HG02588 (cell line): ENCODE measurements at regions not wholly inside any gene's neighbourhood (a gene's known extent, or its start where the extent isn't known, plus 50 kb on each side); places are given as distances from the start of the nearest gene placed in this dataset.

ENCODE experiments used
- ATAC-seq: cut with Tn5 transposase; IDR thresholded peaks from one replicate; pipeline ENCODE4 v1.9.1; 2021; ENCODE audit warnings: mild to moderate bottlenecking, moderate library complexity; ENCODE audit not compliant: unreplicated experiment

DNA sequence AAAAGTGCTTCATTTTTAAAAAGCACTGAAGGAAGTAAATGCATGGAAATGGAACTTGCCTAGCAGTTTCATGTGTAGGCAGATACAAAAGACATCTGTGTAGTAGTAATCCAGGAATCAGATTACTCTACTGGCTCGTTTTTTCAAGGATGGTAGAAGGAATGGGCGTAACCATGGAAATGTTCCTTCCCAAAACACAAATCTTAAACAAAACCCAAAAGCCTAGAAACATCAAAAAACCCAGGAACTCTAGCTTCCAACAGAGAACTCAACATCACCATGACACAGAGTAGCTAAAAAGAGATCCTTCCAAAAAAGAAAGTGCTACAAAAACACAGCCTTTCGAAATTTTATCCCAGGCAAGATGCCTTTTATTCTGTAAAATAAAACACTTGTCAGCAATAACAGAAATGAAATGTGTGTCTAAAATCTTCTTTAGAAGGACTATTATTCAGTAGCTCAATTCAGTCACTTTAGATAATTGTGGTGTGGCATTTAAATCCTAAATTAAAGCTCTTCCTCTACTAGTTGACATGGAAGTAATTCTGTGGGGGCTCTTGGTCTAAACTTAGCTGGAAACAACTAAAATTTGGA, 81.7 kb downstream of the FAM217A start:
- no peak for ATAC-seq

DNA sequence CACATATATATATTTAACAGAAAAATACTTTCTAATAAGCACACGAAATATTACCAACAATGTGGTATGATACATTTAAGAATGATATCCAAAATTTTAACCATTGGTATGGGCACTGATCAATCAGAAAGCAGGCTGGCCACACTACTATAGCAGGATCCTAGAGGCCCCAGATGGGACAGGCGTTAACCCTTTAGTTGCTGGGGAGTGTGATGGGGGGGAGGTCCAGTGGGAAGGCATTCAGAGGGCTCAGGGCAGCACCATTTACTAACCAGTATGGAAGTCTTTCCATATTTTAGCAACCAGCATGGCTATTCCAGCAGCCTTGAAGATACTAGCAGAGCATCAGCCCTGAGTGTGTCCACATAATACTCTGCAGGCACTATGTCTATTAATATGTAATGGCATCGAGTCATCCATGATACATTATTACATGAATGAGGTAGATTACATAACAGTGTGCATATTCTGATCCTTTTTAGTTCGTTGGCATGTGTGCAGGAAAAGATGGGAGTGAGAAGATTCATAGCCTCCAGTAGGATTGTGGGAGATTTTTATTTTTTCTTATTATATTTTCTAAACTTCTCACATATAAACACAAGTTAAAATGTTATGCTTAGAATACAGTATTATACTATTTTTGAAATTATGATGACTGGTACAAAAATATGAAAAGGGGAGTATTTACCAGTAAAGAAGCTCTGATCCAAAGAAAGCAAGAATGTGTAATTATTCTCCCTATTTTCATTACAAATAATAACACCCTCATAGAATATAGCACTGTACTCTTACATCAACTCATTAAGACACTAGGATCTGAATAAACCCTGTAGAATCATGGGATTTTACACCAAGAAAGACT, 78.9 kb downstream of the FAM217A start:
- no peak for ATAC-seq

DNA sequence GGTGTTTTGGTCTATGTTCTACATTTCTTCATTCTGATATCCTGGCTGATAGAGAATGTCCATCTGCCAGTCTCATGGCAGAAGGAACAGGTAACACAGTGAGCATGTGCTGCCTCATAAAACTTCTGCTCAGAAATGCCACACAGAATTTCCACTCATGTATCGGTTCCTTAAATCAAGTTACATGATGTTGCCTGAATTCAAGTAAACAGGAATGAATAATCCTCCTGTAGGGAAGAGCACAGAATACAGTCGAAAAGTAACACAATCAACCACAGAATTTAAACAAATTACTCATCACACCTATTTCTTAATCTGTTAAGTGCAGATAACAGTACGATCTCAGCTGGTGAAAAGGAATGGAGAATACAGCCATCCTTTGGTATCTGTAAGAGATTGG, 74.7 kb downstream of the FAM217A start:
- no peak for ATAC-seq

DNA sequence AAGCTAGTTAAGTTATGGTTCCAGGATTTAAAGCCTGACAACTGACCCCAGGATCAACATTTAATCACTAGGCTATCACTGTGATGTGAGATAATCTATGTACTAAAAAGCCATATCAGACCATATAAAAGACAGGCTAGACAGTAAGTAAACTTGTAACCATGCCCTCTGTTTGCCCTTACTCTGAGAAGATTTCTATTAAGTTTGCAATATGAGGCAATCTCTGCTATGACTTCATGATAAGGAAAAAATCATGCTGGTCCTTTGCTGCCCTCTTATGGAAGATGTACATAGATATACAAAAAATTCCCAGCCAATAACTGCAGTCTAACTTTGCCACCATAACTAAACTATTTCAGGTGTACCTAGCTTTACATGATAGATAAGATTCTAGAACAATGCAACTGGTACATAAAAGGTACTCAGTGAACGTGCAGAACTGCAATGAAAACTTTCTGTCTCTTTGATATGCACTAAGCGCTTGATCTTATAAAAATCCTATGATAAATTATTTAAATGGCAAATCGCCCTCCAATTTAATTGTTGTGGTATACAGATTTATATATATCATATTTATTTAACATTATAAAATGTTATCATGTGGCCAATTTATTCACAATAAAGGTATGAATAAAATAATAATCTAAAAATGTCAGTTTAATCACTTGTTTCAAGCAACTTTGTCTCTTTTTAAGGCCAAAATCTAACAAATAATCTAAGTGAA, 70.5 kb downstream of the FAM217A start:
- ATAC-seq: no peak

DNA sequence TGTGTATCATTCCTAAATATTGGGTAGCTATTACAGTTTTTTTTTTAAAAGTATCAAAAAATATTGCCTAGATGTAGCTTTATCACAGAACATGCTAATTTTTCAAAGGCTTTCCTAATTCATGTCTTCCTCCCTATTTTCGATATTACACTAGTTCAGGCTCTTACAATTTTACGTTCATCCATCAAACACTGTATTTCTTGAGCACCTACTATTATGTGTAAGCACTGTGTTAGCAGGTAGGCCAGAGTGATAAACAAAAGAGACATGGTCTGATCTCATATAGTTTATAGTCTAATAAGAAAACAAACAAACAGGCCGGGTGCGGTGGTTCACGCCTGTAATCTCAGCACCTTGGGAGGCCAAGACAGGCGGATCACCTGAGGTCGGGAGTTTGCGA, 69.5 kb downstream of the FAM217A start:
- no peak for ATAC-seq

DNA sequence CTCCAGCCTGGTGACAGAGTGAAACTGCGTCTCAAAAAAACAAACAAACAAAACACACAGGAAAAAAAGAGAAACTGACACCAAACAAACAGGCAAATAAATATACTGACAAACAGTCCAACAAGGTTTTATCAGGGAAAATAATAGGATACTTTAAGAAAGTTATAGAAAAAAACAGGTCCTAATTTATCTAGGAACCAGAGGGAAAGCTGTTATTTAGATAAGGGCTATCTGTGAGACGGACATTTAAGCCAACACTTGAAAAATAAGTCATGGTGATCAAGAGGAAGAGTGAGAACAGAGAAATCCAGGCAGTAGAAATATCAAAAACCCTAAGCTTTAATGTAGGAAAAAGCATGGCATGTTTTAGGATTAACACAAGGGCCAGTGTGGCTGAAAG, 68.9 kb downstream of the FAM217A start:
- ATAC-seq: no peak

DNA sequence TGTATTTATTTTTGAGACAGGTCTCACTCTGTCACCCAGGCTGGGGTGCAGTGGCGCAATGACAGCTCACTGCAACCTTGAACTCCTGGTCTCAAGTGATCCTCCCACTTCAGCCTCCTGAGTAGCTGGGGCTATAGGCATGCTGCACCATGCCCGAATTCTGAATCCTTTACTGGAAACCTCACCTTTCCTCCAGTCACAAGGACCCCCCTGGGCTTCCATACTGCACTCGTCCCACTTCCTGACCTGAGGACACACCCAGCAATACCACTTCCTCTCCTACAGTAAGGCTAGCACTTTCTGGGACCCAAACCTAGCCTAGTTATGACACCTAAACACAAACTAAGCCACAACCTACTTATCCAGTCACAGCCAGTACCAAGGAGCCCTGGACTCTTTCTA, 68.2 kb downstream of the FAM217A start:
- no peak for ATAC-seq

DNA sequence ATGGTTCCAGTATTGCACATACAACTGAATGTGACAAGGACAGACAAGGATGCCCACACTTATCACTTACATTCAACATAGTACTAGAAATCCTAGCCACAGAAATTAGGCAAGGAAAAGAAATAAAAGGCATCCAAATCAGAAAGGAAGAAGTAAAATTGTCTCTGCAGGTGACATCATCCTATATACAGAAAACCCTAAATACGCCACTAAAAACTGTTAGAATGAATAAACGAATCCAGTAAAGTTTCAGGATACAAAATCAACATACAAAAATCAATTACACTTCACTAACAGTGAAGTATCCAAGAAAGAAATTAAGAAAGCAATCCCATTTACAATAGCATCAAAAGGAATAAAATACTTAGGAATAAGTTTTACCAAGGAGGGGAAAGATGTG, 66.1 kb downstream of the FAM217A start:
- ATAC-seq: no peak

DNA sequence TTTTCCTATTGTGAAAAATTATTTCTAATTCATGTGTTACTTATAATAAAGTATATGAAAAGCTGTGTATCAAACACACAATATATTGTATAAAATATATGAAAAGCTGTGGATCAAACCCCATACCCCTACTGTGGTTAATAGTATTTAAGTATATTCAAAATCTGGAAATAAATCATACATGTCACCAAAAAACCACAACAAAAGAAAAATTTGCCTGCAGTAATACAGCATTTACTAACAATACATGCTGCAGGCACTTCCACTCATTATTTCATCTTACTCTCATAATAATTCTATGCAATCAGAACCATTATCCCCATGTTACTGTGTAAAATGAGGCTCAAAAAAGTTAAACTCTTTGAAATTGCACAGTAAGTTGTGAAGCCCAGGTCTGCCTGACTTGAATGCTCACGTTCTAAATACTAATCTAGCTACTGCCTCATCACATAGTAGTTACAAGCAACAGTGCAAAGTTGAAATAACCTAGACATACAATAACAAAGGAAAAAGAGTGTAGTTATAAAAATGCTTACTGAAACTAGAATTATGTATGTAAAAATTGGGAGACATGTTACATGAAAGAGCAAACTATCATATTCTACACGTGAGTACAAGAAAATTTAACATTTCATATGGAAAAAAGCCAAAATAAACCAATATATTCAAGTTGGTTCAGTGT, 61.7 kb downstream of the FAM217A start:
- ATAC-seq: no peak

DNA sequence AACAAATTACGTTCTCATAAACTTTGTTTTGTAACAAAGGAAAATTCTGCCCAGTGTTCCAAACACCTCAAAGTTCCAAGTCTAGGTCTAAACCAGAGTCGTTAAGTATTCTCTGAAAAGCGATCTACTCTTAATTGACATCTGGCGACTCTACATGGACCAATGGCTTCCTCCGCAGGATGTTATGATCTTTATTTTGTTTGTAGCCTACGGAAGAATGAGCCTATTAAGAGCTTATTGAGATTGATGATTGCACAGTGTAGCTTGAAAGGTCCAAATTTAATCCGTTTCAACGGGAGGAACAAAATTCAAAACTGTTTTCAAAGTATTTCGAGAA, 61.1 kb downstream of the FAM217A start:
- no peak for ATAC-seq

DNA sequence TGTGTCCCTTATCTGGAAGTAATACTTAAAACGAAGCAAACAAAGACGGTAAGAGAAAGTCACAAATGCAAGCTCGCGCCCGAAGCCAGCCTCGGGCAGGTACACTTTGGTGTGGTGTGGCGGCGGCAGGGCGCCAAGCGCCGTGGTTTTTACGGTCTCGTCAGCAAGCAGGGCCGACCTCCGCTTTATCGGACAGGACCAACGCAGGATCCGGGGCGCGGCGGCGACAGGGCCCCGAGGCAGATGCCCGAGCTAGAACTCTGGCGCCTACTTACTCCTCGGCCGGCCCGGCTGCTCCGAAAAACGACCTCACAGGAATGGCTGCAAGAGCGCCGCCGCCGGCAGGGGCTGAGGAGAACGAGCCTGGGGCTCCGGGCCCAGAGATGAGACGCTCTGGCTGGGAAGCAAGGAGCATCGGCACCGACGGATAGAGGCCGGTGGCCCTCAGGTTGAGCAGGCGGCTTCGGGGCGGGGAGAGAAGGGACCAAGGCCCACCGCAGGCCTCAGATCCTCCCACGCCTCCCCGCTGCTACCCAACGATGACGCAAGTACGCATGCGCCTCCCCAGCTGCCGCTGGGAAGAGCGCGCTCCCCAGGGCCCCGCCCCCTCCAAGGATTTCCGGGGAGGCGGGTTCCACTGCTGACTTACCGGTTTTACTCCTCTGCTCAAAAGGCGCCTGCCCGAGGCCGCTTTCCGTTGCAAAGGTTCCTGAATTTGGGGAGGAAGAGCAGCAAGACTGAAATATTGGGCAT, 60.6 kb downstream of the FAM217A start:
- ATAC-seq: peak; percentile 68
